Body of pancreas (tissue), 4 donors: ENCODE measurements at regions not wholly inside any gene's neighbourhood (a gene's known extent, or its start where the extent isn't known, plus 50 kb on each side); places are given as distances from the start of the nearest gene placed in this dataset.

Source experiments
- CTCF ChIP-seq, 7 experiments: fragments of 450-650 bp in 4 of 7; fragments of 200-600 bp in 3 of 7; sonication (generic) in 3 of 7; IDR thresholded peaks; one replicate each; pipeline ENCODE4 v1.5.1; 2016 to 2019; ENCODE audit warnings: antibody characterized with exemption in 7 of 7
- POLR2A ChIP-seq, 3 donors: fragments of 450-650 bp; IDR thresholded peaks; one replicate each; pipeline ENCODE4 v1.6.1; 2016; ENCODE audit warnings: antibody characterized with exemption in 3 of 3, mild to moderate bottlenecking in 2 of 3

GRCh38 chr14:47857646-47858045 is 182.2 kb upstream of the MDGA2 start:
- TF ChIP-seq CTCF (IDR thresholded peaks at IDR 0.05) (no peak), POLR2A (IDR thresholded peaks at IDR 0.05) (no peak)
